Activated CD8-positive, alpha-beta T cell treated with anti-CD3 and anti-CD28 coated beads for 36 hours (primary cell): ENCODE measurements at regions not wholly inside any gene's neighbourhood (a gene's known extent, or its start where the extent isn't known, plus 50 kb on each side); places are given as distances from the start of the nearest gene placed in this dataset.

Experiments
- ATAC-seq: fragments of 200-7000 bp; cut with Tn5 transposase; one replicate; pipeline ENCODE4 v1.10.0; 2021; ENCODE audit warnings: mild to moderate bottlenecking, moderate library complexity
- CTCF ChIA-PET: fragments of 350-600 bp; sonication (Branson Sonifier 250); formaldehyde crosslinking; loops from one replicate; lab custom pipeline; 2021; ENCODE audit warnings: antibody characterized with exemption; lab: Charles Lee
- POLR2A ChIA-PET: fragments of 350-600 bp; sonication (Branson Sonifier 250); formaldehyde crosslinking; loops from one replicate; lab custom pipeline; 2021; ENCODE audit warnings: antibody characterized with exemption; lab: Charles Lee
- DNase-seq: peaks from one replicate; pipeline ENCODE4 v3.0.0-alpha.2; 2020
- H3K27ac Mint-ChIP-seq: one replicate; pipeline ENCODE4 v1.8.0; 2021; ENCODE audit warnings: mild to moderate bottlenecking, mixed read lengths
- H3K27me3 Mint-ChIP-seq: one replicate; pipeline ENCODE4 v1.8.0; 2021; ENCODE audit warnings: mixed read lengths
- H3K36me3 Mint-ChIP-seq: one replicate; pipeline ENCODE4 v1.8.0; 2021; ENCODE audit warnings: low read depth, mixed read lengths
- H3K4me1 Mint-ChIP-seq: one replicate; pipeline ENCODE4 v1.8.0; 2021; ENCODE audit warnings: low read depth, mixed read lengths
- H3K4me3 Mint-ChIP-seq: one replicate; pipeline ENCODE4 v1.8.0; 2021; ENCODE audit warnings: mild to moderate bottlenecking, moderate library complexity, mixed read lengths
- H3K9me3 Mint-ChIP-seq: one replicate; pipeline ENCODE4 v1.8.0; 2021; ENCODE audit warnings: mixed read lengths
- intact Hi-C: fragments of 100-400 bp; cut with micrococcal nuclease; formaldehyde crosslinking; loops from one replicate; pipeline ENCODE4 v1.10.0; 2022
- TF ChIP-seq, protein P1 (sequence below): fragments of 200-600 bp; IDR thresholded peaks from one replicate; pipeline ENCODE4 v1.8.0; 2022; ENCODE audit warnings: antibody characterized with exemption, mild to moderate bottlenecking

DNA sequence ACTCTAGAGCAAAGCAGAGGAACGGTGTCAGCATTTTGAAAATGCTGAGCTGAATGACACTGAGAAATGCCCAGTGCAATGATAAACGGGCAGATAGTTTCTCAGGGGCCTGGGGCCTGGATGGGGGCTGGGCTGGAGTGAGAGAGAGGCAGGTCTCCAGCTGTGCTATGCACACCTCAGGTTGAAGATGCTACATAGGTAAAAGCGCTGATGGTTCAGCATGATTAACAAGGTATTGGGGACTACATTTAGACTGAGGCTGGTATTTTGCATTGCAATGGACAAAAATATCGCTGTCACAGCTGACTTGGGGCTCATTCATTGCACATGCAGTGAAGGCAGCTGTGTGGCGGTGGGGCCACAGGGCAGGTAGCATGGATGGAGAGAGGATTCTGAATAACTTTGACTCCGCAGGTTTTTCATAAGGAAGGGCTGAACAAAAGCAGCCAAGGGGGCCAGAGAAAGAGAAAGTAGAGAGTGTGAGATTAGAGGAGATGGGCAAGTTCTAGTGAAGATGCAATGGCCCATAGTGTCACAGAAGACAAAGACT is 290.8 kb upstream of the ZNF32 start:
- Mint-ChIP-seq H3K27ac (no peak overlapping the region), H3K36me3 (no peaks in the 10 kb centered on the region), H3K4me3 (no peak overlapping the region), H3K9me3 (no peaks in the 10 kb centered on the region), H3K27me3 (peaks cover 2% of the 10 kb centered on the region), H3K4me1 (peaks cover 25% of the 10 kb centered on the region)
- ATAC-seq (no peak), DNase-seq (no peak)
- POLR2A ChIA-PET: no interaction called here
- CTCF ChIA-PET: no interaction called here
- TF ChIP-seq, protein P1, sequence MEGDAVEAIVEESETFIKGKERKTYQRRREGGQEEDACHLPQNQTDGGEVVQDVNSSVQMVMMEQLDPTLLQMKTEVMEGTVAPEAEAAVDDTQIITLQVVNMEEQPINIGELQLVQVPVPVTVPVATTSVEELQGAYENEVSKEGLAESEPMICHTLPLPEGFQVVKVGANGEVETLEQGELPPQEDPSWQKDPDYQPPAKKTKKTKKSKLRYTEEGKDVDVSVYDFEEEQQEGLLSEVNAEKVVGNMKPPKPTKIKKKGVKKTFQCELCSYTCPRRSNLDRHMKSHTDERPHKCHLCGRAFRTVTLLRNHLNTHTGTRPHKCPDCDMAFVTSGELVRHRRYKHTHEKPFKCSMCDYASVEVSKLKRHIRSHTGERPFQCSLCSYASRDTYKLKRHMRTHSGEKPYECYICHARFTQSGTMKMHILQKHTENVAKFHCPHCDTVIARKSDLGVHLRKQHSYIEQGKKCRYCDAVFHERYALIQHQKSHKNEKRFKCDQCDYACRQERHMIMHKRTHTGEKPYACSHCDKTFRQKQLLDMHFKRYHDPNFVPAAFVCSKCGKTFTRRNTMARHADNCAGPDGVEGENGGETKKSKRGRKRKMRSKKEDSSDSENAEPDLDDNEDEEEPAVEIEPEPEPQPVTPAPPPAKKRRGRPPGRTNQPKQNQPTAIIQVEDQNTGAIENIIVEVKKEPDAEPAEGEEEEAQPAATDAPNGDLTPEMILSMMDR: no peak
- intact Hi-C loops: no loop called here

DNA sequence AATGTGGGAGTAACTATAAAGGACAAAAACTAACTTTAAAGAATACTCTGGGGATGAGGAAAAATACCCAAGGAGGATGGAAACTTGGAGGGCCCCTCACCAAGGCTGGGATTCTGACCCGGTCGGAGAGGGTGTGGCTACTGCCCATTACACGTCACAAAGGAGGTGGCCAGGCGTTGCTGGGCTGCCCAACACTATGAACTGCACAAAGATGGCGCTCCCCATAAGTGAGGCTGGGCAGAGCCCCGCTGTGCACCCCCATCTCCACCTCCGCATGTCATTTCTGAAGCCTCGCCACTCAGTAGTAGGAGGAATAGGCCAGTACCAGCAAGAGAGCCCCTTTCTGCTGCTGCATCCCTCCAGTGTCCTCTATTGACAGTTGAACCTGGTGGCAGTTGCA is 290.1 kb upstream of the ZNF32 start:
- TF ChIP-seq, protein P1: no peak
- ATAC-seq (no peak), DNase-seq (no peak)
- Mint-ChIP-seq H3K27me3 (peaks cover 2% of the 10 kb centered on the region), H3K9me3 (no peaks in the 10 kb centered on the region), H3K36me3 (no peaks in the 10 kb centered on the region), H3K4me1 (peaks cover 23% of the 10 kb centered on the region), H3K27ac (no peak overlapping the region), H3K4me3 (no peak overlapping the region)
- intact Hi-C loops: no loop called here
- ChIA-PET POLR2A (no interaction called here), CTCF (no interaction called here)

GRCh38 chr10:43931308-43931930 is 282.7 kb upstream of the ZNF32 start:
- H3K27ac Mint-ChIP-seq: no peak overlapping the region
- no peak overlapping the region for H3K4me3 Mint-ChIP-seq
- no peak for ATAC-seq
- intact Hi-C loops: no loop called here
- no peak for DNase-seq
- ChIA-PET CTCF (no interaction called here), POLR2A (no interaction called here)
- no peaks in the 10 kb centered on the region for H3K9me3 Mint-ChIP-seq
- H3K36me3 Mint-ChIP-seq: no peaks in the 10 kb centered on the region
- TF ChIP-seq, protein P1: no peak
- H3K27me3 Mint-ChIP-seq: peaks cover 3% of the 10 kb centered on the region
- no peaks in the 10 kb centered on the region for H3K4me1 Mint-ChIP-seq

GRCh38 chr10:43930777-43931176 is 282.1 kb upstream of the ZNF32 start:
- no peak overlapping the region for H3K4me3 Mint-ChIP-seq
- TF ChIP-seq, protein P1: no peak
- H3K36me3 Mint-ChIP-seq: no peaks in the 10 kb centered on the region
- CTCF ChIA-PET: no interaction called here
- H3K27me3 Mint-ChIP-seq: peaks cover 3% of the 10 kb centered on the region
- ATAC-seq: no peak
- POLR2A ChIA-PET: no interaction called here
- no peaks in the 10 kb centered on the region for H3K9me3 Mint-ChIP-seq
- DNase-seq: no peak
- H3K27ac Mint-ChIP-seq: no peak overlapping the region
- no peaks in the 10 kb centered on the region for H3K4me1 Mint-ChIP-seq
- intact Hi-C loops: no loop called here

DNA sequence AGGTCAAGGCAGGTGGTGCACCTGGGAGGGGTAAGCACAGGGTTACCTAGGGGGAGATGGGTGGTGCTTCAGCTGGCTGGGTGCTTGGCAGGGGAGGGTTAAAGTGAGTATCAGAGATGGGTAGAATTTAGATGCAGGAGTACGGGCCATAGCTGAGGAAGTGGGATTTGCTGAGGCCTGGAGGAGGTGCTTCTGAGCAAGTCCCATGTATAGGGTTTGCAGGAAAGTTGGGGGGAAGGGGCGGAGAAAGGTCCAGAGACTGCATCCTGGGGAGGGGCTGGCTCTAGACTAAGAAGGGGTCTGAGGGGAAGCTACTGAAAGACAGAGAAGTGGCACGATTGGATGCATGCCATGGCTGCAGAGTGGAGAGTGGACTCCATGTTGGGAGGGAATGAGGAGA is 281.6 kb upstream of the ZNF32 start:
- TF ChIP-seq, protein P1: no peak
- Mint-ChIP-seq H3K9me3 (no peaks in the 10 kb centered on the region), H3K27ac (no peak overlapping the region), H3K27me3 (peaks cover 3% of the 10 kb centered on the region), H3K4me1 (no peaks in the 10 kb centered on the region), H3K4me3 (no peak overlapping the region), H3K36me3 (no peaks in the 10 kb centered on the region)
- DNase-seq (no peak), ATAC-seq (no peak)
- intact Hi-C loops: no loop called here
- POLR2A ChIA-PET: no interaction called here
- CTCF ChIA-PET: no interaction called here
